ENCODE measurements at regions not wholly inside any gene's neighbourhood (a gene's known extent, or its start where the extent isn't known, plus 50 kb on each side); places are given as distances from the start of the nearest gene placed in this dataset.

- H3K4me3 ChIP-seq: no peak overlapping the region
- CTCF ChIA-PET: interaction anchor here (0.7 to 2.2 kb wide), 2 partner anchors 14 to 32 kb away, joined by 3 to 9 read pairs; no protein-coding TSS in a partner anchor
- intact Hi-C loops (cut with micrococcal nuclease; ENCODE audit: unreplicated experiment): no loop called here
These were observed 192.9 kb upstream of the OR4E1 start for GRCh38 chr14:21866479-21866878.

More at GRCh38 chr14:21866479-21866878, 192.9 kb upstream of the OR4E1 start:
- no peak for FAIRE-seq
- Histone ChIP-seq H3K79me2 (ENCODE audit: control insufficient read depth, insufficient read depth, low read length) (no peaks in the 10 kb centered on the region), H3K27me3 (replicated peaks in 1 of 2; ENCODE audit: control insufficient read depth in 2 of 2, insufficient read depth in 2 of 2, low read length in 1 of 2) (no peaks in the 10 kb centered on the region), H3K27ac (ENCODE audit: control insufficient read depth, insufficient read depth) (no peak overlapping the region), H4K20me1 (ENCODE audit: control insufficient read depth, insufficient read depth) (no peaks in the 10 kb centered on the region), H3K36me3 (ENCODE audit: control insufficient read depth in 2 of 2, insufficient read depth in 2 of 2, low read length in 1 of 2) (no peaks in the 10 kb centered on the region), H3K4me2 (ENCODE audit: control insufficient read depth, insufficient read depth) (no peak overlapping the region), H2AFZ (ENCODE audit: control insufficient read depth, low read depth, low read length) (no peak overlapping the region), H3K4me1 (ENCODE audit: control insufficient read depth, insufficient read depth, low read length) (no peaks in the 10 kb centered on the region), H3K9ac (ENCODE audit: control insufficient read depth, insufficient read depth, low read length) (no peak overlapping the region), H3K9me3 (replicated peaks; ENCODE audit: control insufficient read depth, insufficient read depth, low read length) (no peaks in the 10 kb centered on the region)
- in situ Hi-C loops (cut with MboI): no loop called here
- TF ChIP-seq ZNF384 (IDR thresholded peaks at IDR 0.05; ENCODE audit: borderline replicate concordance, low read depth, low read length) (no peak), RFX5 (IDR thresholded peaks at IDR 0.05; ENCODE audit: low read depth, low read length) (no peak), ZBTB4 (CRISPR knock-in tag; IDR thresholded peaks at IDR 0.05) (no peak), MYC (IDR thresholded peaks at IDR 0.05; ENCODE audit: insufficient read depth, insufficient read length, insufficient replicate concordance, low read length, severe bottlenecking) (no peak), SMAD5 (IDR thresholded peaks at IDR 0.05; ENCODE audit: low read depth) (no peak), ZNF274 (IDR thresholded peaks at IDR 0.05; ENCODE audit: insufficient read depth, insufficient read length) (no peak), KAT2A (conservative IDR thresholded peaks at IDR 0.05; ENCODE audit: control insufficient read depth, low read depth, low read length) (no peak), CREM (IDR thresholded peaks at IDR 0.05; ENCODE audit: low read depth) (no peak), IRF4 (IDR thresholded peaks at IDR 0.05; ENCODE audit: low read depth, low read length) (no peak)
- POLR2A ChIA-PET: no interaction called here
- DNase-seq (ENCODE audit: low read depth, low spot score): no peak
- SMC1A ChIA-PET (ENCODE audit: uncharacterized antibody, unreplicated experiment): no interaction called here
- no TSS peak for BruUV-seq (replicated peaks)
- RAD21 ChIA-PET (ENCODE audit: unreplicated experiment): no interaction called here
- no peak for ATAC-seq
